CD4-positive, alpha-beta T cell treated with Interferon gamma for 1 hour (primary cell): ENCODE measurements at regions not wholly inside any gene's neighbourhood (a gene's known extent, or its start where the extent isn't known, plus 50 kb on each side); places are given as distances from the start of the nearest gene placed in this dataset.
"Not testable (repeated sequence)": the region's sequence is repeated elsewhere in the genome, so short reads cannot be mapped to it uniquely, and the experiment has no call there.

ENCODE experiments used
- DNase-seq: peaks from one replicate; pipeline ENCODE4 v3.0.0-alpha.2; 2020

GRCh38 chr15:93341164-93341563 is 252.2 kb upstream of the RGMA start:
- no peak for DNase-seq

DNA sequence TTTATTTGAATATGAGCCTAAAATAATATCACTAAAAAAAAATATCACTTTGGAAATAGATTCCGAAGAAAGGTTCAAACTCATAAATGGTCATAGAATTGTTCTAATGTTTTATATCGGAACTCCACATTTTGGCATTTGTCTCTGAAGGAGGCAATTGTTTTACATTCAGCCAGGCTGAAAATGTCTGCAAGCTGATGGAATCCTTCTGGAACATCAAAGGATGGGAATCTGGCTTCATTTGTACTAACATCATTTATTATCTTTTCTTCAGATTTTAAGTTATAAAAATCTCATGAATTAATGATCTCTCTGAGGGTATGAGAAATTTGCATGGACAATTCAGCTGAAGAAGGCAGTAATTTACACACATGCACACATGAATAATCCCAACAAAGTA is 251.4 kb upstream of the RGMA start:
- no peak for DNase-seq

DNA sequence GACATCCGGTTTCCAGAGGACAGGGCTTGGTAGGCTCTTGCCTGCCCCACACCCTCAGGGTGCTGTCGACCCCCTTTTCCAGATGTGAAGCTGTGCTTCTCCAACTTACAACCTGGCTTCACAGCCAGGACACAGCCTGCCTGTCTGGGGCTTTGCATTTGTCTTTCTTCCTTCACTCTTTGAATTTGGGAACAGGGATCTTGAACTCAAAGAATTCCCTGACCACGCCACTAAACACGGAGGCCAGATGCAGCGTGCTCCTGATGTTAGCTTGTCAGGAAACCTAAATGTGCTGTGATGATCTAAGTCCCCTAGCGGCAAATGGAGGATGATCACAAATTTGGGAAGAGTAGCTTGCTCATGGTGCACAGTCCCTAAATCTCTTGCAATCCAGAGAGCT is 244.8 kb upstream of the RGMA start:
- DNase-seq, result no peak

- DNase-seq, result not testable (repeated sequence)
Measured at GRCh38 chr15:93333126-93333525, 244.1 kb upstream of the RGMA start.

GRCh38 chr15:93332168-93332553 is 243.2 kb upstream of the RGMA start:
- no peak for DNase-seq

DNA sequence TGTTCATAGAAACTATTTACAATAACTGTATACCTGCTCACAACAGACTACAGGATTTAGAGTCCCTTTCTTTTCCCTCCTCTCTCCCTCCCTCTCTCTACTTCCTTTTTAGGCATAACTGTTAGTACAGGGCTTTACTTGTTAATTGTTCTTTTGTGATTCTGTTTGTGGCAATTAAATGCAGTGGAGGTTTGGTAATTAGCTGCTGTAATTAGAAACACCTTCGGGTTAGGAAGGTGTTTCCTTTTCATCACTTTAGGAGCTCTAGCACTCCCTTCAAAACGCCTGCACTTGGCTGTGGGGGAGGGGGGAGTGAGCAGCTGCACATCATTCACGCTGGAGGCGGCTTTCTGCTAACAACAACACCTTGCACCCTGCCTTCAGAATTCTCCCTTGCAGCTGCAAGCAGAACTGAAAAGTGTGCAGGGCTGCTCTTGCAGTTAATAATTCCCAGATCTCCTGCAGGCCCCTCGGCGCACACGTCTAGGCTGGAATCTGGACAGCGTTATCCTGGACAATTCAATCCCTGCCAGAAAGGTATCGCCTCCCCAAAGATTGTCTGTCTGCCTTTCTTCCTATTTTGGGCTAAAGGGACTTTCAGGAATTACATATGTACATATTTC is 242.6 kb upstream of the RGMA start:
- DNase-seq, result no peak

DNA sequence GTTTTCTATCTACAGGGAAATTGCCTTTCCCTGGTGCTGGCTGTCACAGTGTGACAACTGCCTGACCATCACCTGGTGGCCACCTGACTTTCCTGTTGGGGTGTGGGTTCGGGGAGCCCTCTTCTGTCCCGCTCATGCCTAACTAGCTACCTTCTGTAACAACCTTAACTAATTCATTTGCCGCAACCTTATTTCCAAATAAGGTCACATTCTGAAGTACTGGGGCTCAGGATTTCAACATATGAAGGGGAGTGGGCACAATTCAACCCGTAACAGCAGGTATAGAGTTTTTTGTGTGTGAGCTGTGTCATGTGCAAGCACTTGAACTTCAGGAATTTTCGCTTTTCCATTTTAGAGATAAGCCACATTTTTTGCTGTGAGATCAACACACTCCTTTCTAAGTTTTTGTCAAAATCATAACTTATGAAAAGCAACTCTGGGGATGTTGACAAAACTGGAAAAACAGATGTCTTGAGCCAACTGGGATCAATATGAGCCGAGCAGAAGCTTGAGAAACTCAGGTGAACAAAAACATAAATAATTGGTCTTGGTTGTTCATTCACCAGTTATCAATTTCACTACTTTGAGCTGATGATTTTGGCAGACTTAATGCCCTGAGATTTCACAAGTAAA is 242.0 kb upstream of the RGMA start:
- no peak for DNase-seq

- DNase-seq, result no peak
Measured at GRCh38 chr15:93327364-93327763, 238.4 kb upstream of the RGMA start.

GRCh38 chr15:93324186-93324975 is 235.4 kb upstream of the RGMA start:
- DNase-seq, result no peak

DNA sequence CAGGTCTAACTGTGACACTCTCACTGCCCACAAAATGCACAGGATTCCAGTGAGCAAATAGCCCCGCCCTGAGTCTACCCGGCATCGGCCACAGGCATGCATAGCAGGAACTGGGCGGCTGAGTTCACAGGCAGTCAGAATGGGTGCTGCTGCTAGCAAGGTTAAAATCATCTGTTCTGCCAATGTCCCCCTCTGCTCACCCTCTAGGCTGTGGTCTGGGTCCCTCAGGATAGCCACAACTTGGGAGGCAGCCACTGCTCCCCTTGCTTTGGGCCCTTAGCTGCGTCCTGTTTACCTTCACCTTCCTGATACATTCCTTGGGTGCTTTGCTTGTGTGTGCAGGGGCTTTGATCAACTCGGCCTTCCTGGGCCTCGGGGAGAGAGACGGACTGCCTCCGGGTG is 232.9 kb upstream of the RGMA start:
- DNase-seq, result no peak

DNA sequence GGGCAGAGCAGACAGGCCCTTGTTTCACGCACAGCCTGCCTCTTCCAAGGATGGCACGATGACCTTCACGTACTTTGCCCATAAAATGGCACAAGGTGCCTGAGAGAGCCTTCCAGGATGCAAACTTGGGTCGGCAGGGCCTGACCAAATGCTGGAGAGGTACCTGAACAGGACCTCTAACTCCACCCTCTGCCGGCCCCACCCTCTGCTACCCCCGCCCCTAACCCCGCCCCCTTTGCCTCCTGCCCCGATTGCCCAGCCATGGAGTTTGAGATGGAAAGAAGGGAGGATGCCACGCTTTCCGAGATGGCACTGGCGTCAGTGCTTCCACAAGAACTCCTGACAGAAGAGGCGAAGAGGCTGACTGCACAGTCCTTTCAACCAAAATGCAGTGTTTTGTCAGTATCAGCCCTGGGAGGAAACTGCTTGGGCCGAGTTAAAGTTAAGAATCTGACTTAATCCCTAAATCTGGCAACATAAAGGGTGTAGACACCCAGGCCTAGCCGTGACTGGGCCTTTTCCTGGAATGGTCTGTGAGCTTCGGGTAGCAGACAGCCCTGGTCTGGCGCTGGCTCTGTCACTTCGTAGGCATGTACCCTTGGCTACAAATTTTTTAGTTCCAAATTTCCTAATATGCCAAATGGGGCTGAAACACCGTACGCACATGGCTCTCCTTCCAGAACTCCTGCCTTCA is 230.3 kb upstream of the RGMA start:
- DNase-seq, result no peak

DNA sequence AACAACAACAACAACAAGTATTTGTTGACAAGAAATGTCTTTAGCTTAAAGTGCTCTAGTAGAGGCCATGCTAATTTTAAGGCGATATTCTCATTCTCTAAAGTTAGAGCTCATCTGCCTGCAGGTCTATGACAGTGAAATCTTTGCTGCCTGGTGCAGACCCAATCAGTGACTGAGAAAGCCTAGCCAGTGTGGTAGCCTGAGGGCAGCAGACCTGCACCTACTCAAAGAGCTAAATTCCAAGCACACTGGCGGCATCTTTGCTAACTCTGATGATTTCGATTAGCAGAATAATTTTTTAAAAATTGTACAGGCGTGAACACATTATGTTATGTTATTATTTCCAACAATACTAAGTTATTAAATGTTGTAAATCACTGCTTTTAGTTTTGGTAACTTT is 228.8 kb upstream of the RGMA start:
- no peak for DNase-seq

GRCh38 chr15:93314245-93314644 is 225.2 kb upstream of the RGMA start:
- no peak for DNase-seq

DNA sequence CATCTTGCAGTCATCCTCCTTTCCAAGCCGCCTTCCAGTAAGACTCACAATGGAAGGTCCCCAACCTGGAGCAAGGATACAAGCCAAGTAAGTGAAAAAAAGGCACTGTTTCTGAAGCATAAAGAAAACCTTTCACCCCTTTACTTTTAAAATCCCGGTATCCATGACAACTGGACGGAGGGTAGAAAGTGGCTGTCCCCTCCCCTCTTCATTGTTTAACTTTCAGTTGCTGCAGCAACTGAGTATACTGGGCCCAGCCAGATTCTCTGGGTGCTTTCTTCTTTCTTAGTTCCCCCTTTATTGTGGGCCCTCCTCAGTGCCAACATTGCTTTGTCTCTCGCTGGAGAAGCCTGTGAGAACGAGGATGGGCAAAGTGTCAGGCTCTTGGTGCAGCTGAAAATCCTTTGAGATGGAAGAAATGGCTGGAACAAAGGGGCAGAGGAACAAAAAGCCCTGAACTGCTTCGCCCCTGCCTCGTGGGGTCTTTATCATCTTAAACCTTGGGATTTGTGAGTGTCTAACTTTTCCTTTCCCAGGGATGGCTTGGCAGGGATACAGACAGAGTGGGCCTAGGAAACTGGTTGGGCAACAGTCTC is 224.0 kb upstream of the RGMA start:
- no peak for DNase-seq

- DNase-seq, result no peak
Measured at GRCh38 chr15:93311620-93312019, 222.6 kb upstream of the RGMA start.

DNA sequence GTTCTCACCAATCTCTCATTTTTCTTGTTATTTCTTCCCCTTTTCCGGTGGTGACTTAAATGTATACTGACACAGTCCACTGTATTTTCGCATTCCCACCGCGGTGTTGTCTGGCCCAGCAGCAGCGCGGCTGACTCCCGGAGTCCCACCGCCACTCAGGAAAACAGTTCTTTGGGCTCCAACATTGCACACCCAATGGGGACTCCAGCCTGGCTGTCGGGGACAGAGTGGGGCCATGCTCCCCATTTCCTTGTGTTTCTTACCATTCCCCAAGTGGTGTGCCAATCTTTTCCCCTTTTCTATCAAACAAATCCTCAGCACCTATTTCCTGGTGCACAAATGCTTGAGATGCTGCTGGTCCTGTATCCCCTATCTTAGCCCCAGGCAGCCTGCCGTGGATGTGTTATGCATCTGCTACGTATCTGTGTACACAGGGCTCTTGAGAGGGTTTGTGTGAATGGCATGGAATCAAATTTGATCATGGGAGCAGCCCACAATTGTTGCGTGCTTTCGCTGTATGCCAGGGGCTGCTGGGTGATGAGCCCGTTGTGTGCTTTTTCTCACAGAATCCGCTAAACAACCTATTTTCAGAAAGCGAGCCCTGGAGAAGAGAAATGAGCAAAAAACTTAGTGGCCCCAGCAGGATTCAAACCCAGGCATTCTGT is 219.1 kb upstream of the RGMA start:
- no peak for DNase-seq

DNA sequence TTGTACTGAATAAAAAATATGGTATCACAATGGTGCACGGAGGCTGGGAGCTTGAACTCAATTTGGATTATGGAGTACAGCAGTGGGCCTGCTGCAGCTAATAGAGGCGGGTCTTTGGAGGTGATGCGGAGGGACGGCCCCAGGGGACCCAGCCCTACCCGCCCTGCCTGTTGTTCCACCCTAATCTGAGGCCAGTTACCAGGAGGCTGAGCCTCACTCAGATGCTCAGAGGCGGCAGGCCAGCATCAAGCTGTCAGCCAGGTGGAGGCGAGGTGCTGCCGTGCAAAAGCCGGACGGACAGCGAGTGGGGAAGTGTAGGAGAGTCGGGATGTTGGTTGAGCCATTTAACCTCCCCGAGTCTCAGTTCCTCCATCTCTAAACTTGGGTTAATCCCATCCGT is 218.5 kb upstream of the RGMA start:
- no peak for DNase-seq

DNA sequence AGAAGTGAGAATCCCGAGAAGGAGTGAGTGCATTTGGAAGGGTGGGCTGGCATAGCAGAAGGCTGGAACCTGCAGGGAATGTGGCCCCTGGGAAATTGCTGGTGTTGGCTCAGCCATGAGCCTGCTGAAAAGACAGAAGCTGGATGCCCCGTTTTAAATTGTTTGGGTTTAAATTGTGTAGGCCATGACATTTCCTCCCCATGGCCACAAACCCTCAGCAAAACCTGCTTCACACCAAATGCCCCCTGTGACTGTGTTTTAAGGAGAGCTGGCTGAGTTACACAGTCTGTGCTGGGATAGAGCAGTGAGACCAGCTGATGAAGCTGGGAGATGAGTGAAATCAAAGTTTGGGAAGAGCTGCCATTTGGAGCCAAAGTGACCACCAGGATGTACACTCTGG is 216.3 kb upstream of the RGMA start:
- DNase-seq, result no peak

DNA sequence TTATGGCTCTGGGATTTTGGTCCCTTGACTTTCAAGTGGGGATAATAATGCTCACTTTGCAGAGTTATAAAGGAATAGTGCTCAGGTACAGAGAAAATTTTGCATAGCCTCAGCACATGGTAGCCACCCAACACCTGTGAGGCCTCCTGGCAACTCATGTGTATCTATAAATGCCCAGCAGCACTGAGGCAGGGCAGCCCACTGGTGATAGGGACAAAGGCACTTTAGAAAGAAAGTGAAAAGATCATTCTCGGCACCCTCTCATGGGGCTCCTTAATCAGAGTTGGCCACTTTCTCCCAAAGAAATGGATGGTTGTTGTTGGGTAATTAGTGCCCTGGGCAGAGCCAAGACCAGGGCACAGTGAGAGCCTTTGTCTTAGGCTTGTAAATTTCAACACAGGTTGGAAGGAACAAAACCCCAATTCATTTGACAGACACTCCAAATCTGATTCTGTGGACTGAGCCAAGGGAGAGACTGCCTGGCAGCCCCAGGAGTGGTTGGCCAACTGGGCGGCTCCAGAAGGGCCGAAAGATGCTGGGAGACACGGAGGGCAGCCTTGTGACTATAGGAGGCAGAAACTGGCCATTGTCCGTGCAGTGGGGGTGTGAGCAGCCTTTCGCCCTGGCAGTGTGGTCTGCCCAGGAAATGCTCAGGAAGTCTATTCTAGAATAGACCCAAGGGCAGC is 213.2 kb upstream of the RGMA start:
- no peak for DNase-seq

DNA sequence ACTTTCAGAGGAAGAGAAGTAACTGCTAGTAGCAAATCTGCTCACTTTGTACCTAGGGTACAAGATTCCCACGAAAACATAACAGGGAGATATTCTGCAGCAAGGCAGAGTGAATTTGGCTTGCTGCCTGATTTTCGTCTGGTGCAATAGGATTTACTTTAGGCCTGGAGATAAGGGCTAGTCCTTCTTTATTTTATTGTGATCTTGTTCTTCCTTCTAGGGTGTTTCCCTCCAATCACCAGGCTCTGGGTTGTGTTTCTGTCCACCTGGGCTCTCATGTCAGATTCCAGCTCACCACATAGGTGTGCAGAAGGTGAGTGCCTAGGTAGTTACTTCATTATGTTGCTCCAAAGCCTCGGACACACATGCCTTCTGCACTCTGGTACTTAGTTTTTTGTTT is 211.8 kb upstream of the RGMA start:
- no peak for DNase-seq

DNA sequence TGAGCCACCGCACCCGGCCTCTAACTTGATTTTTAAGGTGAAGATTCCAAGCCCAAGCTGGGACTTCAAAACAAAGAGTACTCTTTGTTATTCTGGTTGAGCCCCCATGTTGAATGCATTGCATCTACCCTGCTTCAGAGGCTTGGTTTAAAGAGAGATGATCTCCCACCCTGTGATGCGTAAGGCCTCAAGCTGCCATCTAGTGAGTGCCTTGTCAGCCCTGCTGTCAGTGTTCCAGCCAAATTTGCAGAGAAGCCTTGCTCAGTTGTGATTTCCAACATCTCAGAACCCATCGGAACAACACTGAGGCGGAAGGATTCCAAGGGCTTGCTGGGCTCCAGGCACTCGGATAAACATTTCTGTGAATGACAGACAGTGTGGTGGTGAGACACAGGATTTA is 210.7 kb upstream of the RGMA start:
- no peak for DNase-seq

DNA sequence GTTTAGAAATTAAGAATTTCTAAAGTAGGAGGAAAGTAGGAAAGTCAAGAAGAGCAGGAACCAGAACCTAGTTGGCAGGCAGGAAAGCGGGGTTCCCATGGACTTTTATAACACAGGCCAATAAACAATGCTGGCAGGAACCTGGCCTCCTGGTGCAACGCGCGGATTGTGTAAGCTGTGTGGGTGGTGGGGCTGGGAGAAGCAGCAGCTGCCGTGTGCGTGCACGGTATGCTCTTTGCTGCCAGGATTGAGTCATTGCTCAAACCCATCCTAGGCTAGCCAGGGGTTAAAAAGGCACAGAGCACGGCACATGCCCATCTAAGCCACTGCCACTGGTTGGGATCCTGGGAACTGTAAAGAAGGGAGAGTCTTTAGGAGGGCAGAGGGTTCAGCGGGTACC is 209.9 kb upstream of the RGMA start:
- DNase-seq, result no peak
